GM23248 (cell line): ENCODE measurements at regions not wholly inside any gene's neighbourhood (a gene's known extent, or its start where the extent isn't known, plus 50 kb on each side); places are given as distances from the start of the nearest gene placed in this dataset.

Source experiments
- EZH2 ChIP-seq: fragments of 200-600 bp; sonication (generic); IDR thresholded peaks from 2 replicates; pipeline ENCODE4 v1.6.1; 2018; ENCODE audit warnings: antibody characterized with exemption, mild to moderate bottlenecking; ENCODE audit not compliant: insufficient read depth, poor library complexity, severe bottlenecking
- EZH2phosphoT487 ChIP-seq: fragments of 200-600 bp; sonication (generic); IDR thresholded peaks from 2 replicates; pipeline ENCODE4 v1.6.1; 2018; ENCODE audit warnings: antibody characterized with exemption, moderate library complexity, mild to moderate bottlenecking, low read depth; ENCODE audit not compliant: insufficient read depth

DNA sequence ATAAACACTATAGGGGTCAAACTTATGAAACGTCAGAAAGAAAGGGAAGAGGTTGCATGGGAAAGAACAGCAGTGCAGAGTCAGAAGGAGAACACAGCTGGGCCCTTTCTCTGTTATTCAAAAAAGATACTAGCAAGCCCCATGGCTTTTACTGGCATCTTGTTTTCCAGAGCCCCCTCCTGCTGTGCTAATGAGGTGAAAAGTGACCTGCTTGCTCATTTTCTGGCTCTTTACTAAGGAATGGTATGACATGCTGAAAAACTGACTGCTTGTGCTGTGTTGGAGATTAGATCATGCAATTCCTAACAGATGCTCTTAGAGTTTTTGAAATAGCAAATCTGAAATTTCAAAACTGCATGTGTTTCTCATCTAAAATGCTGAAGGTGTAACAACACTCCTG is 541.6 kb upstream of the ALCAM start:
- no peak for TF ChIP-seq EZH2
- TF ChIP-seq EZH2phosphoT487: no peak
